GM23338 (cell line): ENCODE measurements at regions not wholly inside any gene's neighbourhood (a gene's known extent, or its start where the extent isn't known, plus 50 kb on each side); places are given as distances from the start of the nearest gene placed in this dataset.

Experiments used
- ATAC-seq: fragments of 200-7000 bp; cut with Tn5 transposase; 3 replicates; pipeline ENCODE4 v1.9.1; 2020
- DNase-seq: peaks from one replicate; pipeline ENCODE4 v3.0.0-alpha.2; 2015; ENCODE audit warnings: low spot score
- H2AFZ ChIP-seq: fragments of 200-600 bp; sonication (generic); 2 replicates; pipeline ENCODE4 v1.8.0; 2016; ENCODE audit warnings: antibody characterized with exemption, mild to moderate bottlenecking, moderate library complexity
- H3F3A ChIP-seq: fragments of 200-600 bp; sonication (generic); replicated peaks from 2 replicates; pipeline ENCODE4 v1.8.0; 2017; ENCODE audit warnings: antibody characterized with exemption, mixed run types, low read depth
- H3K27ac ChIP-seq: fragments of 200-600 bp; sonication (generic); 2 replicates; pipeline ENCODE4 v1.6.1; 2016; ENCODE audit warnings: low read depth
- H3K27me3 ChIP-seq: fragments of 200-600 bp; sonication (generic); 2 replicates; pipeline ENCODE4 v1.8.0; 2016; ENCODE audit warnings: mild to moderate bottlenecking, mixed run types, moderate library complexity; ENCODE audit not compliant: insufficient read depth
- H3K36me3 ChIP-seq: fragments of 200-600 bp; sonication (generic); 2 replicates; pipeline ENCODE4 v1.8.0; 2016; ENCODE audit warnings: mild to moderate bottlenecking; ENCODE audit not compliant: insufficient read depth
- H3K4me1 ChIP-seq: fragments of 200-600 bp; sonication (generic); 2 replicates; pipeline ENCODE4 v1.8.0; 2016; ENCODE audit warnings: mild to moderate bottlenecking, moderate library complexity; ENCODE audit not compliant: insufficient read depth
- H3K4me2 ChIP-seq: fragments of 200-600 bp; sonication (generic); 2 replicates; pipeline ENCODE4 v1.7.1; 2017; ENCODE audit warnings: mixed run types
- H3K4me3 ChIP-seq: fragments of 200-600 bp; sonication (generic); 2 replicates; pipeline ENCODE4 v1.6.1; 2016; ENCODE audit warnings: mixed run types
- H3K79me2 ChIP-seq: fragments of 200-600 bp; sonication (generic); replicated peaks from 2 replicates; pipeline ENCODE4 v1.8.0; 2017; ENCODE audit warnings: mild to moderate bottlenecking; ENCODE audit not compliant: insufficient read depth
- H3K9me2 ChIP-seq: fragments of 200-600 bp; sonication (generic); 2 replicates; pipeline ENCODE4 v1.8.0; 2017; ENCODE audit not compliant: insufficient read depth
- H4K20me1 ChIP-seq: fragments of 200-600 bp; sonication (generic); replicated peaks from 2 replicates; pipeline ENCODE4 v1.8.0; 2017; ENCODE audit warnings: mild to moderate bottlenecking; ENCODE audit not compliant: insufficient read depth
- H3K27ac Mint-ChIP-seq: 2 replicates; pipeline ENCODE4 v1.8.0; 2020; ENCODE audit warnings: inconsistent platforms, mild to moderate bottlenecking, moderate library complexity, mixed read lengths
- H3K27me3 Mint-ChIP-seq: 3 replicates; pipeline ENCODE4 v1.8.0; 2022; ENCODE audit warnings: low read depth, mild to moderate bottlenecking, moderate library complexity, mixed read lengths, inconsistent platforms; ENCODE audit not compliant: insufficient read depth, poor library complexity
- H3K36me3 Mint-ChIP-seq: 3 replicates; pipeline ENCODE4 v1.8.0; 2021; ENCODE audit warnings: low read depth, mild to moderate bottlenecking, inconsistent platforms, moderate library complexity, mixed read lengths
- H3K4me1 Mint-ChIP-seq: 3 replicates; pipeline ENCODE4 v1.8.0; 2020; ENCODE audit warnings: mild to moderate bottlenecking, inconsistent platforms, mixed read lengths
- H3K4me3 Mint-ChIP-seq: 3 replicates; pipeline ENCODE4 v1.8.0; 2021; ENCODE audit warnings: moderate library complexity, mild to moderate bottlenecking, inconsistent platforms, mixed read lengths
- H3K9me3 Mint-ChIP-seq: 3 replicates; pipeline ENCODE4 v1.8.0; 2020; ENCODE audit warnings: moderate library complexity, mild to moderate bottlenecking, inconsistent platforms, mixed read lengths
- CREB1 ChIP-seq: fragments of 250-450 bp; sonication (Bioruptor Pico); IDR thresholded peaks from 2 replicates; pipeline ENCODE4 v1.5.0; 2020; ENCODE audit warnings: low read depth, mild to moderate bottlenecking, moderate library complexity
- EZH2 ChIP-seq: fragments of 200-600 bp; sonication (generic); IDR thresholded peaks from one replicate; pipeline ENCODE4 v1.8.0; 2017; ENCODE audit warnings: antibody characterized with exemption, mild to moderate bottlenecking, low read depth; ENCODE audit not compliant: unreplicated experiment
- EZH2phosphoT487 ChIP-seq: fragments of 200-600 bp; sonication (generic); IDR thresholded peaks from one replicate; pipeline ENCODE4 v1.8.1; 2018; ENCODE audit warnings: antibody characterized with exemption; ENCODE audit not compliant: unreplicated experiment
- JUNB ChIP-seq: IDR thresholded peaks from one replicate; pipeline ENCODE4 v1.6.1; 2016; ENCODE audit warnings: antibody characterized with exemption; ENCODE audit not compliant: unreplicated experiment
- NANOG ChIP-seq: IDR thresholded peaks from 2 replicates; pipeline ENCODE4 v1.6.1; 2016; ENCODE audit warnings: antibody characterized with exemption, borderline replicate concordance
- POLR2AphosphoS5 ChIP-seq: IDR thresholded peaks from 2 replicates; pipeline ENCODE4 v1.6.1; 2016; ENCODE audit warnings: antibody characterized with exemption, low read depth
- STAT1 ChIP-seq: IDR thresholded peaks from one replicate; pipeline ENCODE4 v1.6.1; 2016; ENCODE audit warnings: antibody characterized with exemption; ENCODE audit not compliant: unreplicated experiment
- ZNF114 ChIP-seq: fragments of 250-450 bp; sonication (Bioruptor Pico); IDR thresholded peaks from 2 replicates; pipeline ENCODE4 v1.5.0; 2020; ENCODE audit warnings: mild to moderate bottlenecking, moderate library complexity
- ZNF331 ChIP-seq: fragments of 250-450 bp; sonication (Bioruptor Pico); IDR thresholded peaks from 2 replicates; pipeline ENCODE4 v1.5.0; 2020; ENCODE audit warnings: low read depth, mild to moderate bottlenecking, moderate library complexity
- TF ChIP-seq, protein P1 (sequence below): IDR thresholded peaks from 2 replicates; pipeline ENCODE4 v1.6.1; 2016; ENCODE audit warnings: antibody characterized with exemption
- TF ChIP-seq, protein P2 (sequence below): IDR thresholded peaks from one replicate; pipeline ENCODE4 v1.6.1; 2018; ENCODE audit warnings: antibody characterized with exemption; ENCODE audit not compliant: unreplicated experiment
- TF ChIP-seq, protein P3 (sequence below), 2 experiments: fragments of 200-600 bp in 1 of 2; sonication (generic) in 1 of 2; conservative IDR thresholded peaks; 2 replicates each; pipeline versions ENCODE4 v1.5.1 to v1.6.1; 2016 to 2017; ENCODE audit warnings: antibody characterized with exemption in 2 of 2, low read depth in 2 of 2, mild to moderate bottlenecking in 2 of 2, moderate library complexity in 1 of 2
- TF ChIP-seq, protein P4 (sequence below): fragments of 250-450 bp; sonication (Bioruptor Pico); IDR thresholded peaks from 2 replicates; pipeline ENCODE4 v1.5.0; 2020; ENCODE audit warnings: mild to moderate bottlenecking, moderate library complexity

DNA sequence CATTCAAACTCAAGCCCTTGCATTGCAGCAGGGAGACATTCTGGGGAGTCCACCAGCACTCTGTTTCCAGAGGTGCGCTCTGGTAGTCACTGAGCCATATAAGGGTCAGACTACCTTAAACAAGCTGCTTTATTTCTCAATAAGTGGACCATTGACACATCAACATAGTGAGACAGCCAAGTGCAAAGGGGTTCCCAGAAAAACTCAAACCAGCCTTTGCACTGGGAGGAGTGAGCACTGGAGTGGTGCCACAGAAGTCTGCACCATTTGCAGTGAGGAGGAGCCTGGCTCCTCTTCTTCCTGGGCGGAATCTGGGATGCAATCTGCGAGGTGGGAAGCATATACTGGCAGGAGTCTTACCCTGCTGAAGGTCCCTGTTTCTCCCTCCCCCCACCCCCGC lies 86.4 kb downstream of the OSR1 start:
- Histone ChIP-seq H3K4me2 (no peak overlapping the region), H3K9me2 (no peaks in the 10 kb centered on the region)
- H3K27me3 Mint-ChIP-seq, result no peaks in the 10 kb centered on the region

More for the DNA sequence above, 86.4 kb downstream of the OSR1 start:
- Mint-ChIP-seq H3K4me3 (no peak overlapping the region), H3K36me3 (no peaks in the 10 kb centered on the region), H3K4me1 (peaks cover 6% of the 10 kb centered on the region; the same call in 2 of the 3 replicates), H3K9me3 (no peaks in the 10 kb centered on the region), H3K27ac (no peak overlapping the region)
- TF ChIP-seq EZH2phosphoT487, result no peak
- TF ChIP-seq CREB1 (CRISPR knock-in tag), result no peak
- no peak for TF ChIP-seq ZNF331
- no peak for TF ChIP-seq JUNB
- TF ChIP-seq, protein P1, sequence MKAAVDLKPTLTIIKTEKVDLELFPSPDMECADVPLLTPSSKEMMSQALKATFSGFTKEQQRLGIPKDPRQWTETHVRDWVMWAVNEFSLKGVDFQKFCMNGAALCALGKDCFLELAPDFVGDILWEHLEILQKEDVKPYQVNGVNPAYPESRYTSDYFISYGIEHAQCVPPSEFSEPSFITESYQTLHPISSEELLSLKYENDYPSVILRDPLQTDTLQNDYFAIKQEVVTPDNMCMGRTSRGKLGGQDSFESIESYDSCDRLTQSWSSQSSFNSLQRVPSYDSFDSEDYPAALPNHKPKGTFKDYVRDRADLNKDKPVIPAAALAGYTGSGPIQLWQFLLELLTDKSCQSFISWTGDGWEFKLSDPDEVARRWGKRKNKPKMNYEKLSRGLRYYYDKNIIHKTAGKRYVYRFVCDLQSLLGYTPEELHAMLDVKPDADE, result no peak
- no peak for TF ChIP-seq NANOG
- TF ChIP-seq, protein P2, sequence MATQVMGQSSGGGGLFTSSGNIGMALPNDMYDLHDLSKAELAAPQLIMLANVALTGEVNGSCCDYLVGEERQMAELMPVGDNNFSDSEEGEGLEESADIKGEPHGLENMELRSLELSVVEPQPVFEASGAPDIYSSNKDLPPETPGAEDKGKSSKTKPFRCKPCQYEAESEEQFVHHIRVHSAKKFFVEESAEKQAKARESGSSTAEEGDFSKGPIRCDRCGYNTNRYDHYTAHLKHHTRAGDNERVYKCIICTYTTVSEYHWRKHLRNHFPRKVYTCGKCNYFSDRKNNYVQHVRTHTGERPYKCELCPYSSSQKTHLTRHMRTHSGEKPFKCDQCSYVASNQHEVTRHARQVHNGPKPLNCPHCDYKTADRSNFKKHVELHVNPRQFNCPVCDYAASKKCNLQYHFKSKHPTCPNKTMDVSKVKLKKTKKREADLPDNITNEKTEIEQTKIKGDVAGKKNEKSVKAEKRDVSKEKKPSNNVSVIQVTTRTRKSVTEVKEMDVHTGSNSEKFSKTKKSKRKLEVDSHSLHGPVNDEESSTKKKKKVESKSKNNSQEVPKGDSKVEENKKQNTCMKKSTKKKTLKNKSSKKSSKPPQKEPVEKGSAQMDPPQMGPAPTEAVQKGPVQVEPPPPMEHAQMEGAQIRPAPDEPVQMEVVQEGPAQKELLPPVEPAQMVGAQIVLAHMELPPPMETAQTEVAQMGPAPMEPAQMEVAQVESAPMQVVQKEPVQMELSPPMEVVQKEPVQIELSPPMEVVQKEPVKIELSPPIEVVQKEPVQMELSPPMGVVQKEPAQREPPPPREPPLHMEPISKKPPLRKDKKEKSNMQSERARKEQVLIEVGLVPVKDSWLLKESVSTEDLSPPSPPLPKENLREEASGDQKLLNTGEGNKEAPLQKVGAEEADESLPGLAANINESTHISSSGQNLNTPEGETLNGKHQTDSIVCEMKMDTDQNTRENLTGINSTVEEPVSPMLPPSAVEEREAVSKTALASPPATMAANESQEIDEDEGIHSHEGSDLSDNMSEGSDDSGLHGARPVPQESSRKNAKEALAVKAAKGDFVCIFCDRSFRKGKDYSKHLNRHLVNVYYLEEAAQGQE, result no peak
- TF ChIP-seq ZNF114 (CRISPR knock-in tag), result no peak
- no peak for TF ChIP-seq POLR2AphosphoS5
- no peak for TF ChIP-seq STAT1
- TF ChIP-seq, protein P3, sequence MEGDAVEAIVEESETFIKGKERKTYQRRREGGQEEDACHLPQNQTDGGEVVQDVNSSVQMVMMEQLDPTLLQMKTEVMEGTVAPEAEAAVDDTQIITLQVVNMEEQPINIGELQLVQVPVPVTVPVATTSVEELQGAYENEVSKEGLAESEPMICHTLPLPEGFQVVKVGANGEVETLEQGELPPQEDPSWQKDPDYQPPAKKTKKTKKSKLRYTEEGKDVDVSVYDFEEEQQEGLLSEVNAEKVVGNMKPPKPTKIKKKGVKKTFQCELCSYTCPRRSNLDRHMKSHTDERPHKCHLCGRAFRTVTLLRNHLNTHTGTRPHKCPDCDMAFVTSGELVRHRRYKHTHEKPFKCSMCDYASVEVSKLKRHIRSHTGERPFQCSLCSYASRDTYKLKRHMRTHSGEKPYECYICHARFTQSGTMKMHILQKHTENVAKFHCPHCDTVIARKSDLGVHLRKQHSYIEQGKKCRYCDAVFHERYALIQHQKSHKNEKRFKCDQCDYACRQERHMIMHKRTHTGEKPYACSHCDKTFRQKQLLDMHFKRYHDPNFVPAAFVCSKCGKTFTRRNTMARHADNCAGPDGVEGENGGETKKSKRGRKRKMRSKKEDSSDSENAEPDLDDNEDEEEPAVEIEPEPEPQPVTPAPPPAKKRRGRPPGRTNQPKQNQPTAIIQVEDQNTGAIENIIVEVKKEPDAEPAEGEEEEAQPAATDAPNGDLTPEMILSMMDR (conservative IDR thresholded peaks at IDR 0.05; ENCODE audit: low read depth in 2 of 2), result no peak
- TF ChIP-seq, protein P4, sequence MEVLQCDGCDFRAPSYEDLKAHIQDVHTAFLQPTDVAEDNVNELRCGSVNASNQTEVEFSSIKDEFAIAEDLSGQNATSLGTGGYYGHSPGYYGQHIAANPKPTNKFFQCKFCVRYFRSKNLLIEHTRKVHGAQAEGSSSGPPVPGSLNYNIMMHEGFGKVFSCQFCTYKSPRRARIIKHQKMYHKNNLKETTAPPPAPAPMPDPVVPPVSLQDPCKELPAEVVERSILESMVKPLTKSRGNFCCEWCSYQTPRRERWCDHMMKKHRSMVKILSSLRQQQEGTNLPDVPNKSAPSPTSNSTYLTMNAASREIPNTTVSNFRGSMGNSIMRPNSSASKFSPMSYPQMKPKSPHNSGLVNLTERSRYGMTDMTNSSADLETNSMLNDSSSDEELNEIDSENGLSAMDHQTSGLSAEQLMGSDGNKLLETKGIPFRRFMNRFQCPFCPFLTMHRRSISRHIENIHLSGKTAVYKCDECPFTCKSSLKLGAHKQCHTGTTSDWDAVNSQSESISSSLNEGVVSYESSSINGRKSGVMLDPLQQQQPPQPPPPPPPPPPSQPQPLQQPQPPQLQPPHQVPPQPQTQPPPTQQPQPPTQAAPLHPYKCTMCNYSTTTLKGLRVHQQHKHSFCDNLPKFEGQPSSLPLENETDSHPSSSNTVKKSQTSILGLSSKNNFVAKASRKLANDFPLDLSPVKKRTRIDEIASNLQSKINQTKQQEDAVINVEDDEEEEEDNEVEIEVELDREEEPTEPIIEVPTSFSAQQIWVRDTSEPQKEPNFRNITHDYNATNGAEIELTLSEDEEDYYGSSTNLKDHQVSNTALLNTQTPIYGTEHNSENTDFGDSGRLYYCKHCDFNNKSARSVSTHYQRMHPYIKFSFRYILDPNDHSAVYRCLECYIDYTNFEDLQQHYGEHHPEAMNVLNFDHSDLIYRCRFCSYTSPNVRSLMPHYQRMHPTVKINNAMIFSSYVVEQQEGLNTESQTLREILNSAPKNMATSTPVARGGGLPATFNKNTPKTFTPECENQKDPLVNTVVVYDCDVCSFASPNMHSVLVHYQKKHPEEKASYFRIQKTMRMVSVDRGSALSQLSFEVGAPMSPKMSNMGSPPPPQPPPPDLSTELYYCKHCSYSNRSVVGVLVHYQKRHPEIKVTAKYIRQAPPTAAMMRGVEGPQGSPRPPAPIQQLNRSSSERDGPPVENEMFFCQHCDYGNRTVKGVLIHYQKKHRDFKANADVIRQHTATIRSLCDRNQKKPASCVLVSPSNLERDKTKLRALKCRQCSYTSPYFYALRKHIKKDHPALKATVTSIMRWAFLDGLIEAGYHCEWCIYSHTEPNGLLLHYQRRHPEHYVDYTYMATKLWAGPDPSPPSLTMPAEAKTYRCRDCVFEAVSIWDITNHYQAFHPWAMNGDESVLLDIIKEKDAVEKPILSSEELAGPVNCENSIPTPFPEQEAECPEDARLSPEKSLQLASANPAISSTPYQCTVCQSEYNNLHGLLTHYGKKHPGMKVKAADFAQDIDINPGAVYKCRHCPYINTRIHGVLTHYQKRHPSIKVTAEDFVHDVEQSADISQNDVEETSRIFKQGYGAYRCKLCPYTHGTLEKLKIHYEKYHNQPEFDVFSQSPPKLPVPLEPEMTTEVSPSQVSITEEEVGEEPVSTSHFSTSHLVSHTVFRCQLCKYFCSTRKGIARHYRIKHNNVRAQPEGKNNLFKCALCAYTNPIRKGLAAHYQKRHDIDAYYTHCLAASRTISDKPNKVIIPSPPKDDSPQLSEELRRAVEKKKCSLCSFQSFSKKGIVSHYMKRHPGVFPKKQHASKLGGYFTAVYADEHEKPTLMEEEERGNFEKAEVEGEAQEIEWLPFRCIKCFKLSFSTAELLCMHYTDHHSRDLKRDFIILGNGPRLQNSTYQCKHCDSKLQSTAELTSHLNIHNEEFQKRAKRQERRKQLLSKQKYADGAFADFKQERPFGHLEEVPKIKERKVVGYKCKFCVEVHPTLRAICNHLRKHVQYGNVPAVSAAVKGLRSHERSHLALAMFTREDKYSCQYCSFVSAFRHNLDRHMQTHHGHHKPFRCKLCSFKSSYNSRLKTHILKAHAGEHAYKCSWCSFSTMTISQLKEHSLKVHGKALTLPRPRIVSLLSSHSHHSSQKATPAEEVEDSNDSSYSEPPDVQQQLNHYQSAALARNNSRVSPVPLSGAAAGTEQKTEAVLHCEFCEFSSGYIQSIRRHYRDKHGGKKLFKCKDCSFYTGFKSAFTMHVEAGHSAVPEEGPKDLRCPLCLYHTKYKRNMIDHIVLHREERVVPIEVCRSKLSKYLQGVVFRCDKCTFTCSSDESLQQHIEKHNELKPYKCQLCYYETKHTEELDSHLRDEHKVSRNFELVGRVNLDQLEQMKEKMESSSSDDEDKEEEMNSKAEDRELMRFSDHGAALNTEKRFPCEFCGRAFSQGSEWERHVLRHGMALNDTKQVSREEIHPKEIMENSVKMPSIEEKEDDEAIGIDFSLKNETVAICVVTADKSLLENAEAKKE (CRISPR knock-in tag), result no peak
- TF ChIP-seq EZH2, result no peak
- no peaks in the 10 kb centered on the region for H3K4me1 ChIP-seq
- DNase-seq (no peak), ATAC-seq (no peak)
- H4K20me1 ChIP-seq, result no peaks in the 10 kb centered on the region
- no peak overlapping the region for H3K27ac ChIP-seq
- no peaks in the 10 kb centered on the region for H3F3A ChIP-seq
- H3K79me2 ChIP-seq, result no peaks in the 10 kb centered on the region
- H2AFZ ChIP-seq, result no peak overlapping the region
- no peaks in the 10 kb centered on the region for H3K27me3 ChIP-seq
- H3K36me3 ChIP-seq, result no peaks in the 10 kb centered on the region
- H3K4me3 ChIP-seq, result no peak overlapping the region
